HT1080 (cell line): ENCODE measurements at regions not wholly inside any gene's neighbourhood (a gene's known extent, or its start where the extent isn't known, plus 50 kb on each side); places are given as distances from the start of the nearest gene placed in this dataset. TPM values are rescaled to one million over a fixed set of nuclear protein-coding genes. Genes with fewer than 3 reads are reported as not detected.

Source experiments
- small RNA-seq: library from RNA; depleted of rRNA; stranded (forward); fragments of <200 nt; gene quantifications from one replicate; pipeline ENCODE3, GENCODE V24; 2014

Small RNA genes lying in the stretch of these regions (small RNA-seq; reads per million reads assigned to genes)
- gene RNU6-737P, result not detected
